Astrocyte (in vitro differentiated cells and primary cell): ENCODE measurements at regions not wholly inside any gene's neighbourhood (a gene's known extent, or its start where the extent isn't known, plus 50 kb on each side); places are given as distances from the start of the nearest gene placed in this dataset.

ENCODE experiments used
- DNase-seq: peaks from one replicate; pipeline ENCODE4 v3.0.0-alpha.2; 2010; ENCODE audit warnings: low read depth
- FAIRE-seq: peaks from 2 replicates; lab custom pipeline; 2011; peaks lifted over from hg19 to GRCh38; lab: Jason Lieb, UNC
- H2AFZ ChIP-seq: 2 replicates; pipeline ENCODE4 v1.6.0; 2012; ENCODE audit warnings: low read depth, low read length, inconsistent platforms
- H3K27ac ChIP-seq: 2 replicates; pipeline ENCODE4 v1.5.1; 2011; ENCODE audit warnings: low read depth, low read length, inconsistent platforms
- H3K27me3 ChIP-seq: 2 replicates; pipeline ENCODE4 v1.6.0; 2011; ENCODE audit warnings: low read length, inconsistent platforms; ENCODE audit not compliant: insufficient read depth
- H3K36me3 ChIP-seq: 2 replicates; pipeline ENCODE4 v1.5.1; 2011; ENCODE audit warnings: low read length, inconsistent platforms; ENCODE audit not compliant: insufficient read depth
- H3K4me1 ChIP-seq: 2 replicates; pipeline ENCODE4 v1.5.1; 2011; ENCODE audit warnings: low read length, inconsistent platforms; ENCODE audit not compliant: insufficient read depth
- H3K4me2 ChIP-seq: 2 replicates; pipeline ENCODE4 v1.6.0; 2012; ENCODE audit warnings: low read length, inconsistent platforms
- H3K4me3 ChIP-seq: 2 replicates; pipeline ENCODE4 v1.5.1; 2011; ENCODE audit warnings: low read depth, mild to moderate bottlenecking, low read length, inconsistent platforms; ENCODE audit not compliant: insufficient read depth
- H3K79me2 ChIP-seq: 2 replicates; pipeline ENCODE4 v1.6.0; 2012; ENCODE audit warnings: mild to moderate bottlenecking, low read length, inconsistent platforms; ENCODE audit not compliant: insufficient read depth
- H3K9ac ChIP-seq: 2 replicates; pipeline ENCODE4 v1.6.0; 2012; ENCODE audit warnings: mild to moderate bottlenecking, low read length, inconsistent platforms
- H3K9me3 ChIP-seq: 2 replicates; pipeline ENCODE4 v1.5.1; 2012; ENCODE audit warnings: low read depth, mild to moderate bottlenecking, low read length, inconsistent platforms; ENCODE audit not compliant: insufficient read depth
- H4K20me1 ChIP-seq: 2 replicates; pipeline ENCODE4 v1.6.0; 2012; ENCODE audit warnings: low read length, inconsistent platforms; ENCODE audit not compliant: insufficient read depth
- H3K27ac Mint-ChIP-seq: one replicate; pipeline ENCODE4 v1.8.0; 2021; ENCODE audit warnings: mild to moderate bottlenecking, mixed read lengths; ENCODE audit not compliant: unreplicated experiment
- H3K27me3 Mint-ChIP-seq: one replicate; pipeline ENCODE4 v1.8.0; 2021; ENCODE audit warnings: low read depth, mixed read lengths; ENCODE audit not compliant: unreplicated experiment
- H3K36me3 Mint-ChIP-seq: one replicate; pipeline ENCODE4 v1.8.0; 2021; ENCODE audit warnings: low read depth, mixed read lengths; ENCODE audit not compliant: unreplicated experiment
- H3K4me1 Mint-ChIP-seq: one replicate; pipeline ENCODE4 v1.8.0; 2021; ENCODE audit warnings: low read depth, mixed read lengths; ENCODE audit not compliant: unreplicated experiment
- H3K4me3 Mint-ChIP-seq: one replicate; pipeline ENCODE4 v1.8.0; 2021; ENCODE audit warnings: mild to moderate bottlenecking, moderate library complexity, mixed read lengths; ENCODE audit not compliant: unreplicated experiment
- H3K9me3 Mint-ChIP-seq: one replicate; pipeline ENCODE4 v1.8.0; 2021; ENCODE audit warnings: mild to moderate bottlenecking, mixed read lengths; ENCODE audit not compliant: unreplicated experiment
- CTCF ChIP-seq: IDR thresholded peaks from 2 replicates; pipeline ENCODE4 v1.5.1; 2011; ENCODE audit warnings: low read depth, mild to moderate bottlenecking, inconsistent platforms, low read length, moderate library complexity; ENCODE audit not compliant: insufficient read depth
- EZH2 ChIP-seq: IDR thresholded peaks from 2 replicates; pipeline ENCODE4 v1.6.1; 2012; ENCODE audit warnings: mild to moderate bottlenecking, low read length, inconsistent platforms; ENCODE audit not compliant: insufficient read depth

DNA sequence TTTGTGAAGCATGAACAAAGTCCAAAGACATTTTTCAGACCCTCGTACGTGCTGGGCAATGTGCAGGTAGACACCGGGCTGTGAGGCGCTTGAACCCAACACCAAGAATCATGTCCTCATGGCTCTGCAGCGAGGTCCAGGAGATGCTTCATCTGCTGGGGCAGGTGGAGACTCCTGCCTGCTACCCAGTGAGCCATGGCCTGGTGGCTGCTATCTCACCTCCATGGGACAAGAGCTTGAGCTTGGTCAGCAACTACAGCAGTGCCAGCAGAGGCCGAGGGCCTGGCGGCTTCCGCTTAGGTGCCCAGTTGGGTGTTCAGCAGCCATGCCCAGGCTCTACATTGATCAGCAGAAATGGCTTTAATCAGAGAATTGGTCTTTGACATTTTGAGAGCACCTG lies 281.0 kb upstream of the HS6ST1 start:
- H3K4me1 ChIP-seq, result no peaks in the 10 kb centered on the region
- FAIRE-seq (no peak), DNase-seq (no peak)
- H3K36me3 ChIP-seq, result no peaks in the 10 kb centered on the region
- no peaks in the 10 kb centered on the region for H3K27me3 ChIP-seq
- no peak overlapping the region for H3K4me2 ChIP-seq
- no peak overlapping the region for H3K9ac ChIP-seq
- H3K9me3 Mint-ChIP-seq, result no peaks in the 10 kb centered on the region
- H3K9me3 ChIP-seq, result no peaks in the 10 kb centered on the region
- no peak overlapping the region for H3K4me3 Mint-ChIP-seq
- no peaks in the 10 kb centered on the region for H3K36me3 Mint-ChIP-seq
- H3K4me1 Mint-ChIP-seq, result peaks cover 1% of the 10 kb centered on the region
- TF ChIP-seq EZH2 (no peak), CTCF (no peak)
- no peaks in the 10 kb centered on the region for H3K79me2 ChIP-seq
- no peaks in the 10 kb centered on the region for H4K20me1 ChIP-seq
- H2AFZ ChIP-seq, result no peak overlapping the region
- H3K27ac ChIP-seq, result no peak overlapping the region
- no peak overlapping the region for H3K27ac Mint-ChIP-seq
- no peak overlapping the region for H3K4me3 ChIP-seq
- H3K27me3 Mint-ChIP-seq, result peaks cover 8% of the 10 kb centered on the region

- Histone ChIP-seq H3K79me2 (no peaks in the 10 kb centered on the region), H3K4me3 (no peak overlapping the region), H4K20me1 (no peaks in the 10 kb centered on the region), H2AFZ (no peak overlapping the region), H3K27ac (no peak overlapping the region), H3K27me3 (no peaks in the 10 kb centered on the region), H3K36me3 (no peaks in the 10 kb centered on the region), H3K4me2 (no peak overlapping the region), H3K9ac (no peak overlapping the region), H3K9me3 (no peaks in the 10 kb centered on the region), H3K4me1 (no peaks in the 10 kb centered on the region)
- Mint-ChIP-seq H3K9me3 (no peaks in the 10 kb centered on the region), H3K4me1 (no peaks in the 10 kb centered on the region), H3K27ac (no peak overlapping the region), H3K4me3 (no peak overlapping the region), H3K36me3 (no peaks in the 10 kb centered on the region), H3K27me3 (peaks cover 7% of the 10 kb centered on the region)
- no peak for FAIRE-seq
- peak; percentile 6 for DNase-seq
- TF ChIP-seq CTCF, result no peak
- TF ChIP-seq EZH2, result no peak
These were observed 282.1 kb upstream of the HS6ST1 start for GRCh38 chr2:128600581-128601297.

DNA sequence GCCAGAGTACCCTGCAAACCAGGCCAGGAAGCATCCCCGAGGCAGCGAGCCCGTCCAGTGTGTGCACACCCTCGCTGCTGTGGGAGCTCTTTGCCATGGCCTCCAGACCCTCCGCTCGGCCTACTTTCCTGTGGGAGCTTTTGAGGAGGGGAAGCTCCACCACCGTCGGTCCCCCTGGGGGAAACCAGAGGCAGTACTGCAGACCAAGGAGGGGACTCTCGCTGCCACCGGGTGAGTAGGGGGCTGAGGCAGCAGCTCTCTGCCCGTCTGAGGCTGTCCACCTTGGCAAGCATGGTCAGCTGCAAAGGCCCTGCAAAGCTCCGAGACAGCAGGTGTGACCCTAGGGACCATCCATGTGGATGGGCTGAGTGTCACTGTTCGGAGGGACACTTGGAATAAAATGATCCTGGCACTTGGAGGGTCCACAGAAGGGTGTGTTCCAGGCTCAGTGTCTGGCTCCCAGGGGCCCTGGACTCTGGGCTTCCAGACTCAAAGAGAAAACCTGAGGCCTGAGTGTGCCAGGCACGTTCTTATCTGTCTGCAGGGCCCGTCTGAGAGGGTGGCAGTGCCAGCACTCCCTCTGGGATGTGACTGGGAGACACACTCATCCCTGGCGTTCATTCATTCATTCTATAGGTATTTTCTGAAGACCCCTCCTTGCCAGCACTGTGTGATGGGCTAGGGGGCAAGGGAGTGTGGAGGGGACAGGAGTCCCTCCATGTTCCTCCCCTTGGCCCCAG lies 282.8 kb upstream of the HS6ST1 start:
- Mint-ChIP-seq H3K27me3 (peaks cover 7% of the 10 kb centered on the region), H3K9me3 (no peaks in the 10 kb centered on the region), H3K4me3 (no peak overlapping the region), H3K27ac (no peak overlapping the region), H3K4me1 (no peaks in the 10 kb centered on the region), H3K36me3 (no peaks in the 10 kb centered on the region)
- H3K79me2 ChIP-seq, result no peaks in the 10 kb centered on the region
- FAIRE-seq (no peak), DNase-seq (no peak)
- no peak overlapping the region for H2AFZ ChIP-seq
- H3K9me3 ChIP-seq, result no peaks in the 10 kb centered on the region
- no peaks in the 10 kb centered on the region for H3K27me3 ChIP-seq
- H4K20me1 ChIP-seq, result no peaks in the 10 kb centered on the region
- H3K4me2 ChIP-seq, result no peak overlapping the region
- no peaks in the 10 kb centered on the region for H3K4me1 ChIP-seq
- no peak overlapping the region for H3K27ac ChIP-seq
- no peak overlapping the region for H3K9ac ChIP-seq
- H3K4me3 ChIP-seq, result no peak overlapping the region
- TF ChIP-seq EZH2, result no peak
- TF ChIP-seq CTCF, result no peak
- no peaks in the 10 kb centered on the region for H3K36me3 ChIP-seq
